IMR-90 (cell line): ENCODE measurements at regions not wholly inside any gene's neighbourhood (a gene's known extent, or its start where the extent isn't known, plus 50 kb on each side); places are given as distances from the start of the nearest gene placed in this dataset.

Experiments
- BHLHE40 ChIP-seq: fragments of 150-350 bp; IDR thresholded peaks from 2 replicates; pipeline ENCODE4 v1.6.1; 2016; ENCODE audit warnings: mild to moderate bottlenecking, low read depth, low read length
- CEBPB ChIP-seq: IDR thresholded peaks from 2 replicates; pipeline ENCODE4 v1.6.1; 2012; ENCODE audit warnings: low read depth, low read length, improper control_type of control experiment
- MXI1 ChIP-seq: IDR thresholded peaks from 2 replicates; pipeline ENCODE4 v1.6.1; 2012; ENCODE audit warnings: low read depth, mild to moderate bottlenecking, low read length, moderate library complexity, borderline replicate concordance
- POLR2A ChIP-seq: IDR thresholded peaks from 2 replicates; pipeline ENCODE4 v1.6.1; 2012; ENCODE audit warnings: mild to moderate bottlenecking, low read depth, low read length
- RFX5 ChIP-seq: IDR thresholded peaks from 2 replicates; pipeline ENCODE4 v1.8.0; 2012; ENCODE audit warnings: low read depth, mild to moderate bottlenecking, low read length, moderate library complexity
- TF ChIP-seq, protein P1 (sequence below): conservative IDR thresholded peaks from 2 replicates; pipeline ENCODE4 v1.5.1; 2012; ENCODE audit warnings: mild to moderate bottlenecking, low read depth, low read length, improper control_type of control experiment

DNA sequence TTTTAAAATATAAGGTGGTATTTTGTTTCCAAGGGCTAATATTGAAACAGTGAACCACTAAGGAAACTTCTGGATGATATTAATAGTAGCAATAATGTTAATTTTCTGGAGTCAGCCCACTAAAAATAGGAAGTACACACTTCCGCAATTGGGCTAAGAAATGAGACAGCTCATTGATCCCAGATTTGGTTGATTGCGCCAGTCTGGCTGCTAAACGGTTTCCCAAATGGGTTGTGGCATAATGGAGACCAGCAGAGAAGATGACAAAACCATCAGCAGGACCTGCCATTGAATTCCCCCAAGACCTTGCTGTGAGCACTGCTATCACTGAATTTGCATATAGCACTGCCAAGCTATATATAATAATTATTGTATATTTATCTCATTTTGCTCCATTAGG, 71.2 kb upstream of the SGK1 start:
- TF ChIP-seq, protein P1, sequence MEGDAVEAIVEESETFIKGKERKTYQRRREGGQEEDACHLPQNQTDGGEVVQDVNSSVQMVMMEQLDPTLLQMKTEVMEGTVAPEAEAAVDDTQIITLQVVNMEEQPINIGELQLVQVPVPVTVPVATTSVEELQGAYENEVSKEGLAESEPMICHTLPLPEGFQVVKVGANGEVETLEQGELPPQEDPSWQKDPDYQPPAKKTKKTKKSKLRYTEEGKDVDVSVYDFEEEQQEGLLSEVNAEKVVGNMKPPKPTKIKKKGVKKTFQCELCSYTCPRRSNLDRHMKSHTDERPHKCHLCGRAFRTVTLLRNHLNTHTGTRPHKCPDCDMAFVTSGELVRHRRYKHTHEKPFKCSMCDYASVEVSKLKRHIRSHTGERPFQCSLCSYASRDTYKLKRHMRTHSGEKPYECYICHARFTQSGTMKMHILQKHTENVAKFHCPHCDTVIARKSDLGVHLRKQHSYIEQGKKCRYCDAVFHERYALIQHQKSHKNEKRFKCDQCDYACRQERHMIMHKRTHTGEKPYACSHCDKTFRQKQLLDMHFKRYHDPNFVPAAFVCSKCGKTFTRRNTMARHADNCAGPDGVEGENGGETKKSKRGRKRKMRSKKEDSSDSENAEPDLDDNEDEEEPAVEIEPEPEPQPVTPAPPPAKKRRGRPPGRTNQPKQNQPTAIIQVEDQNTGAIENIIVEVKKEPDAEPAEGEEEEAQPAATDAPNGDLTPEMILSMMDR: no peak
- no peak for TF ChIP-seq RFX5
- no peak for TF ChIP-seq POLR2A
- no peak for TF ChIP-seq CEBPB
- TF ChIP-seq MXI1: no peak
- TF ChIP-seq BHLHE40: no peak
